ENCODE measurements at regions not wholly inside any gene's neighbourhood (a gene's known extent, or its start where the extent isn't known, plus 50 kb on each side); places are given as distances from the start of the nearest gene placed in this dataset.

DNA sequence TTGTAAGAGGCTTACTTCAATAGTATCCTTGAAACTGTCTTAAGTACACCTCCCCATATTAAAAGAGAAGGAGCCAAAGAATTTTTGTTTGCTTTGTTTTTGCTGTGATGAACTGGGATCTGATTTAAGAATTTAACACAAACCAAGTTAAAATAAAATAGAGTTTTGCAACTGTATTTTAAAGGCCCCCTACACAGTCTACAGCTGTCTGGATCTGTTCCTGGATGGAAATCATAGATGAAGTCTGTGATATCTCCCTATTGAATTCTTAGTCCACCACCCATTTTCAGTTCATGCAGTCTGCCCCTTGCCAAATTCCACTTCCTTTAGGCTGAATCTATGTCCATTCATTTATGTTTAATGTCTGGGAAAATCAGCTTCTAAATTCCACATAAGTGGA is 169.8 kb upstream of the MEOX2 start:
- H3K27me3 ChIP-seq (replicated peaks; ENCODE audit: insufficient read depth, low read length) = no peaks in the 10 kb centered on the region
- H3K4me3 ChIP-seq (ENCODE audit: low read length) = no peak overlapping the region
- no peak overlapping the region for H3K9ac ChIP-seq (ENCODE audit: low read length)
- H3K4me2 ChIP-seq (ENCODE audit: low read depth, low read length) = no peak overlapping the region
- no peaks in the 10 kb centered on the region for H3K4me1 ChIP-seq (ENCODE audit: low read length)
- no peaks in the 10 kb centered on the region for H3K79me2 ChIP-seq (ENCODE audit: low read length)
- no peaks in the 10 kb centered on the region for H3K9me2 ChIP-seq (replicated peaks; ENCODE audit: insufficient read depth, low read length)
- H3K9me3 ChIP-seq (replicated peaks; ENCODE audit: insufficient read depth, low read length) = no peaks in the 10 kb centered on the region
- no peaks in the 10 kb centered on the region for H3K36me3 ChIP-seq (replicated peaks; ENCODE audit: insufficient read depth, low read length)
- no peaks in the 10 kb centered on the region for H3F3A ChIP-seq (ENCODE audit: insufficient read depth, low read length)
- H3K27ac ChIP-seq (ENCODE audit: low read length) = no peak overlapping the region
- no peak overlapping the region for H2AFZ ChIP-seq (ENCODE audit: low read length)
- TF ChIP-seq, protein P1, sequence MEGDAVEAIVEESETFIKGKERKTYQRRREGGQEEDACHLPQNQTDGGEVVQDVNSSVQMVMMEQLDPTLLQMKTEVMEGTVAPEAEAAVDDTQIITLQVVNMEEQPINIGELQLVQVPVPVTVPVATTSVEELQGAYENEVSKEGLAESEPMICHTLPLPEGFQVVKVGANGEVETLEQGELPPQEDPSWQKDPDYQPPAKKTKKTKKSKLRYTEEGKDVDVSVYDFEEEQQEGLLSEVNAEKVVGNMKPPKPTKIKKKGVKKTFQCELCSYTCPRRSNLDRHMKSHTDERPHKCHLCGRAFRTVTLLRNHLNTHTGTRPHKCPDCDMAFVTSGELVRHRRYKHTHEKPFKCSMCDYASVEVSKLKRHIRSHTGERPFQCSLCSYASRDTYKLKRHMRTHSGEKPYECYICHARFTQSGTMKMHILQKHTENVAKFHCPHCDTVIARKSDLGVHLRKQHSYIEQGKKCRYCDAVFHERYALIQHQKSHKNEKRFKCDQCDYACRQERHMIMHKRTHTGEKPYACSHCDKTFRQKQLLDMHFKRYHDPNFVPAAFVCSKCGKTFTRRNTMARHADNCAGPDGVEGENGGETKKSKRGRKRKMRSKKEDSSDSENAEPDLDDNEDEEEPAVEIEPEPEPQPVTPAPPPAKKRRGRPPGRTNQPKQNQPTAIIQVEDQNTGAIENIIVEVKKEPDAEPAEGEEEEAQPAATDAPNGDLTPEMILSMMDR (IDR thresholded peaks at IDR 0.05; ENCODE audit: low read length) = no peak
- TF ChIP-seq EZH2 (optimal IDR thresholded peaks at IDR 0.05; ENCODE audit: low read depth, low read length) = no peak
- H4K20me1 ChIP-seq (ENCODE audit: insufficient read depth, low read length) = no peaks in the 10 kb centered on the region
- DNase-seq = no peak

DNA sequence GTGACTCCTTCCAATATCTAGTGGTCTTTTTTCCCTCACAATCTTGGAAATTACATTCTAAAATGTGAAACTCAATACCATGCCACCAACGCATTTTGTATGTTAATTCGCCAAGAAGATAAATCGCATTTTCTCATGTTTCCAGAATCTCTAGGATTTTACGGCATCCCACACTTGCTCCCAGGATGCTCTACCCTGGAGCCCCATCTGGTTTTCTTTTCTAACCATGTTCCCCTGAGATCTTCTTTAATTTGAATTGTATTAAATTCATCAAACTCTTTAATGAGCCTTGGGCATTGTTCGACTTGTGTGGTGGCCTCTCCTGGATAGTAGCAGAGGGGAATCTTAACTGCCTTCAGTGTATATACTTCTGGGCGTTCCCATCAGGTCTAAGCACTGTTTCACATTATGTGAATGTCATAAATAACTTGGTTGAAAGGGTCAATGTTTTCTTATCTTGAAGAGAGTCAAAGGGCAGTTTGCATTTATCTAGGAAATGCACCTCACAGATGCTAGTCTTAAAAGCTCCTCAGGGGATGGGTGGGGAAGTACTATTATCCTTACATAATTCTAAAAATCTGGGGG is 169.1 kb upstream of the MEOX2 start:
- Histone ChIP-seq H2AFZ (ENCODE audit: low read length) (no peak overlapping the region), H3K79me2 (ENCODE audit: low read length) (no peaks in the 10 kb centered on the region), H3K4me3 (ENCODE audit: low read length) (no peak overlapping the region), H3K9ac (ENCODE audit: low read length) (no peak overlapping the region), H4K20me1 (ENCODE audit: insufficient read depth, low read length) (no peaks in the 10 kb centered on the region), H3K36me3 (replicated peaks; ENCODE audit: insufficient read depth, low read length) (no peaks in the 10 kb centered on the region), H3K27me3 (replicated peaks; ENCODE audit: insufficient read depth, low read length) (no peaks in the 10 kb centered on the region), H3K9me2 (replicated peaks; ENCODE audit: insufficient read depth, low read length) (no peaks in the 10 kb centered on the region), H3K27ac (ENCODE audit: low read length) (no peak overlapping the region), H3K9me3 (replicated peaks; ENCODE audit: insufficient read depth, low read length) (no peaks in the 10 kb centered on the region), H3K4me2 (ENCODE audit: low read depth, low read length) (no peak overlapping the region), H3F3A (ENCODE audit: insufficient read depth, low read length) (no peaks in the 10 kb centered on the region), H3K4me1 (ENCODE audit: low read length) (no peaks in the 10 kb centered on the region)
- TF ChIP-seq, protein P1 (IDR thresholded peaks at IDR 0.05; ENCODE audit: low read length) = no peak
- no peak for TF ChIP-seq EZH2 (optimal IDR thresholded peaks at IDR 0.05; ENCODE audit: low read depth, low read length)
- TF ChIP-seq EZH2phosphoT487 (IDR thresholded peaks at IDR 0.05; ENCODE audit: low read length) = no peak
- DNase-seq = no peak

DNA sequence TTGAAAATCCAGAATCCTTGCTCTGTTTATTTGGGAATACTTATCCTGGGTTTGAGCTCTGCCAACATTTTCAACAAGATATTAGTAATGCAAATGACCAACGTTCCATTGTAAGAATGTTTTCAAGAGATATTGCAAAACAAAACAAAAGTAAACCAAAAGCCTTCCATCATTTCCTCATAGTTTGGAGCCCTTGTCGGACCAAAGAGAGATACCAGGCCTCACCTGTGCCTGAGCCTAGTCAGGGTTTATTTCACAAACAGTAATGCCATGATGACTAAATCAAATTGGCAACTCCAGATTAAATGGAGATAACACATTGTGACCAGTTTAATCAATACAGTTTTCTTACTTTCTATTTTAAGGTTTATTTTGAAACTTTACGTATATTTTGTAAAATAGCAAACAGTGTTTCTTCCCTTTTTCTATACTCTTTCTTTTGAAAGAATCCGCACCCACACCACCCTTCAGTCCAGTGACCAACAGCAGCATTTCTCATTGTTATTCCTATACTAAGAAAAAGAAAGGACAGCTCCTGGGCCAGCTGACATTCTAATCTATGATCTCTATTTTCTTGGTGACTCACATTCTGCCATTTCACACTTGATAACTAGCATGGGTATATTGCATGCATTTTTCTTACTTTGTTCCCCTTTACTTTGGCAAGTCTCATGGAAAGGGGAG is 168.5 kb upstream of the MEOX2 start:
- no peaks in the 10 kb centered on the region for H3K4me1 ChIP-seq (ENCODE audit: low read length)
- H3K27me3 ChIP-seq (replicated peaks; ENCODE audit: insufficient read depth, low read length) = no peaks in the 10 kb centered on the region
- no peak for DNase-seq
- no peak overlapping the region for H3K27ac ChIP-seq (ENCODE audit: low read length)
- H3K4me2 ChIP-seq (ENCODE audit: low read depth, low read length) = no peak overlapping the region
- no peaks in the 10 kb centered on the region for H3F3A ChIP-seq (ENCODE audit: insufficient read depth, low read length)
- H3K79me2 ChIP-seq (ENCODE audit: low read length) = no peaks in the 10 kb centered on the region
- H3K9me2 ChIP-seq (replicated peaks; ENCODE audit: insufficient read depth, low read length) = no peaks in the 10 kb centered on the region
- H4K20me1 ChIP-seq (ENCODE audit: insufficient read depth, low read length) = no peaks in the 10 kb centered on the region
- no peaks in the 10 kb centered on the region for H3K36me3 ChIP-seq (replicated peaks; ENCODE audit: insufficient read depth, low read length)
- no peak overlapping the region for H3K9ac ChIP-seq (ENCODE audit: low read length)
- H2AFZ ChIP-seq (ENCODE audit: low read length) = no peak overlapping the region
- no peaks in the 10 kb centered on the region for H3K9me3 ChIP-seq (replicated peaks; ENCODE audit: insufficient read depth, low read length)
- TF ChIP-seq EZH2 (optimal IDR thresholded peaks at IDR 0.05; ENCODE audit: low read depth, low read length) = no peak
- TF ChIP-seq, protein P1 (IDR thresholded peaks at IDR 0.05; ENCODE audit: low read length) = no peak
- H3K4me3 ChIP-seq (ENCODE audit: low read length) = no peak overlapping the region

Data from MM.1S (cell line).